H9 (cell line): ENCODE measurements at regions not wholly inside any gene's neighbourhood (a gene's known extent, or its start where the extent isn't known, plus 50 kb on each side); places are given as distances from the start of the nearest gene placed in this dataset.

Experiments used
- DNase-seq: peaks from one replicate; pipeline ENCODE4 v3.0.0-alpha.2; 2017
- H2AFZ ChIP-seq: one replicate; pipeline ENCODE4 v1.6.1; 2013; ENCODE audit warnings: mild to moderate bottlenecking, low read length, control low read depth, moderate library complexity
- H2AK5ac ChIP-seq: 2 replicates; pipeline ENCODE4 v1.6.1; 2013; ENCODE audit warnings: low read length, control low read depth, mixed read lengths; ENCODE audit not compliant: insufficient read length
- H2BK120ac ChIP-seq: one replicate; pipeline ENCODE4 v1.6.1; 2013; ENCODE audit warnings: low read depth, mild to moderate bottlenecking, low read length, control low read depth, inconsistent platforms; ENCODE audit not compliant: poor library complexity, severe bottlenecking
- H2BK12ac ChIP-seq: 2 replicates; pipeline ENCODE4 v1.6.1; 2013; ENCODE audit warnings: low read length, control low read depth, mixed read lengths, low read depth; ENCODE audit not compliant: insufficient read length
- H2BK15ac ChIP-seq: 2 replicates; pipeline ENCODE4 v1.6.1; 2013; ENCODE audit warnings: low read depth, low read length, control low read depth
- H2BK20ac ChIP-seq: one replicate; pipeline ENCODE4 v1.6.1; 2013; ENCODE audit warnings: low read depth, mild to moderate bottlenecking, low read length, control low read depth, inconsistent platforms; ENCODE audit not compliant: poor library complexity, severe bottlenecking
- H2BK5ac ChIP-seq: 2 replicates; pipeline ENCODE4 v1.6.1; 2013; ENCODE audit warnings: low read length, control low read depth, mixed read lengths; ENCODE audit not compliant: insufficient read length
- H3K14ac ChIP-seq: 2 replicates; pipeline ENCODE4 v1.6.1; 2013; ENCODE audit warnings: low read length, control low read depth; ENCODE audit not compliant: insufficient read depth
- H3K18ac ChIP-seq: 2 replicates; pipeline ENCODE4 v1.6.1; 2013; ENCODE audit warnings: low read depth, mild to moderate bottlenecking, mixed read lengths, low read length, control low read depth; ENCODE audit not compliant: insufficient read length
- H3K23ac ChIP-seq: 2 replicates; pipeline ENCODE4 v1.6.1; 2013; ENCODE audit warnings: low read length, control low read depth, mixed read lengths, low read depth; ENCODE audit not compliant: insufficient read length
- H3K23me2 ChIP-seq: 2 replicates; pipeline ENCODE4 v1.6.1; 2013; ENCODE audit warnings: low read depth, mild to moderate bottlenecking, mixed read lengths, low read length, control low read depth; ENCODE audit not compliant: insufficient read length, poor library complexity, severe bottlenecking
- H3K27ac ChIP-seq: 2 replicates; pipeline ENCODE4 v1.5.1; 2013; ENCODE audit warnings: low read length, control low read depth, mixed read lengths, low read depth; ENCODE audit not compliant: insufficient read length
- H3K27me3 ChIP-seq: 2 replicates; pipeline ENCODE4 v1.6.1; 2013; ENCODE audit warnings: low read length, control low read depth, inconsistent platforms; ENCODE audit not compliant: insufficient read depth
- H3K4ac ChIP-seq: 2 replicates; pipeline ENCODE4 v1.6.1; 2013; ENCODE audit warnings: low read depth, mild to moderate bottlenecking, control low read depth, inconsistent platforms, low read length, moderate library complexity
- H3K4me1 ChIP-seq: 2 replicates; pipeline ENCODE4 v1.6.1; 2013; ENCODE audit warnings: low read length, control low read depth, inconsistent platforms; ENCODE audit not compliant: insufficient read depth
- H3K4me2 ChIP-seq: 2 replicates; pipeline ENCODE4 v1.6.1; 2013; ENCODE audit warnings: low read length, control low read depth, mixed read lengths; ENCODE audit not compliant: insufficient read length, insufficient read depth
- H3K56ac ChIP-seq: 2 replicates; pipeline ENCODE4 v1.6.1; 2013; ENCODE audit warnings: low read depth, mild to moderate bottlenecking, mixed read lengths, low read length, control low read depth; ENCODE audit not compliant: insufficient read length
- H3K79me1 ChIP-seq: 2 replicates; pipeline ENCODE4 v1.6.1; 2013; ENCODE audit warnings: low read depth, mild to moderate bottlenecking, moderate library complexity, low read length, control low read depth, inconsistent platforms; ENCODE audit not compliant: insufficient read depth, poor library complexity, severe bottlenecking
- H3K79me2 ChIP-seq: 2 replicates; pipeline ENCODE4 v1.6.1; 2013; ENCODE audit warnings: low read length, control low read depth, inconsistent platforms; ENCODE audit not compliant: insufficient read depth
- H3K9ac ChIP-seq: 2 replicates; pipeline ENCODE4 v1.6.1; 2013; ENCODE audit warnings: low read length, control low read depth, mixed read lengths; ENCODE audit not compliant: insufficient read length; ENCODE audit errors: extremely low read depth
- H3K9me3 ChIP-seq: one replicate; pipeline ENCODE4 v1.6.1; 2013; ENCODE audit warnings: low read depth, low read length, inconsistent platforms; ENCODE audit not compliant: control insufficient read depth
- H3T11ph ChIP-seq: one replicate; pipeline ENCODE4 v1.6.1; 2013; ENCODE audit warnings: mild to moderate bottlenecking, low read length, control low read depth, inconsistent platforms
- H4K20me1 ChIP-seq: one replicate; pipeline ENCODE4 v1.6.1; 2013; ENCODE audit not compliant: control insufficient read depth, insufficient read length, insufficient read depth
- H4K5ac ChIP-seq: 2 replicates; pipeline ENCODE4 v1.6.1; 2013; ENCODE audit warnings: low read depth, mild to moderate bottlenecking, mixed read lengths, low read length, control low read depth; ENCODE audit not compliant: insufficient read length
- H4K8ac ChIP-seq: replicated peaks from 2 replicates; pipeline ENCODE4 v1.6.1; 2013; ENCODE audit warnings: low read length, control low read depth, mixed read lengths, low read depth; ENCODE audit not compliant: insufficient read length
- H4K91ac ChIP-seq: 2 replicates; pipeline ENCODE4 v1.6.1; 2013; ENCODE audit warnings: low read depth, mild to moderate bottlenecking, moderate library complexity, mixed read lengths, low read length, control low read depth; ENCODE audit not compliant: insufficient read length
- H3K27ac Mint-ChIP-seq, 3 experiments: 2 replicates in 2 of 3; 3 replicates in 1 of 3; pipeline ENCODE4 v1.8.0; 2020 to 2021; ENCODE audit warnings: mixed read lengths in 3 of 3, mild to moderate bottlenecking in 1 of 3, moderate library complexity in 1 of 3
- H3K27me3 Mint-ChIP-seq: 2 replicates; pipeline ENCODE4 v1.8.0; 2021; ENCODE audit warnings: low read depth, mild to moderate bottlenecking, moderate library complexity, mixed read lengths
- H3K36me3 Mint-ChIP-seq, 3 experiments: 2 replicates in 2 of 3; 3 replicates in 1 of 3; pipeline ENCODE4 v1.8.0; 2020 to 2021; ENCODE audit warnings: low read depth in 3 of 3, mixed read lengths in 3 of 3; ENCODE audit not compliant: insufficient read depth in 1 of 3
- H3K4me1 Mint-ChIP-seq, 2 experiments: 2 replicates each; pipeline ENCODE4 v1.8.0; 2020; ENCODE audit warnings: mixed read lengths in 2 of 2
- H3K4me3 Mint-ChIP-seq, 2 experiments: 2 replicates in 1 of 2; 3 replicates in 1 of 2; pipeline ENCODE4 v1.8.0; 2020 to 2021; ENCODE audit warnings: mild to moderate bottlenecking in 2 of 2, mixed read lengths in 2 of 2, moderate library complexity in 1 of 2
- H3K9me3 Mint-ChIP-seq, 2 experiments: 2 replicates in 1 of 2; 3 replicates in 1 of 2; pipeline ENCODE4 v1.8.0; 2020; ENCODE audit warnings: mild to moderate bottlenecking in 2 of 2, mixed read lengths in 2 of 2, moderate library complexity in 1 of 2
- WGBS: extraction: QIAGEN DNeasy Blood & Tissue Kit; methylation state at CpG from one replicate; pipeline ENCODE4 v1.1.7; 2013; ENCODE audit warnings: missing lambda C conversion rate, low lambda C conversion rate, mixed read lengths; ENCODE audit not compliant: insufficient read length; ENCODE audit errors: extremely low coverage; 5-methylcytosine and 5-hydroxymethylcytosine counted together
- TF ChIP-seq, protein P1 (sequence below): fragments of 200-600 bp; sonication (generic); conservative IDR thresholded peaks from 3 replicates; pipeline ENCODE4 v1.8.0; 2021; ENCODE audit warnings: antibody characterized with exemption, mild to moderate bottlenecking

DNA sequence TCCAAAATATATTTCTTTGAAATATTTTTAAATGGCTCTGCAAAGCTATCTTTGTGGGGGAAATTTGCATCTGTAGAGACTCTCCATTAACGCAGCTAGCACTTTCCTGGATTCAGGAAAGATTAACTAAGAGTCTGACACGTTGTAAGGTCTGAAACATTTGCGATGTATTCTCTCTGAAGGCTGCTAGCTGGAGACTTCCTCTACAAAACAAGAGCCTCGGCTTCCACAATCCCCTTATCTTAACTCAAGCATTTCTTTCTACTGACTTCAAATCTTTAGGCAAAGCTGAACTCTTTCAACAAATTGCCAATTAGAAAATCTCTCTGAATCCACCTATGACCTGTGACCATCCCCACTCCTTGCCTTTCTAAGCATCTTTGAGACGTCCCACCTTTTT lies 250.5 kb downstream of the KLF13 start:
- H3K27me3 Mint-ChIP-seq: no peaks in the 10 kb centered on the region
- Histone ChIP-seq H2BK20ac (no peak overlapping the region), H3K9ac (no peak overlapping the region), H3K18ac (no peak overlapping the region), H2BK12ac (no peak overlapping the region), H2AK5ac (no peak overlapping the region), H3T11ph (no peak overlapping the region), H3K9me3 (no peaks in the 10 kb centered on the region), H3K4ac (no peak overlapping the region), H3K56ac (no peak overlapping the region), H3K23me2 (no peaks in the 10 kb centered on the region), H4K91ac (no peak overlapping the region), H4K20me1 (no peaks in the 10 kb centered on the region), H2BK5ac (no peak overlapping the region), H4K5ac (no peak overlapping the region), H3K23ac (no peak overlapping the region), H3K14ac (no peak overlapping the region), H2BK120ac (no peak overlapping the region), H3K4me1 (peaks cover 3% of the 10 kb centered on the region), H3K27me3 (no peaks in the 10 kb centered on the region), H3K79me1 (no peaks in the 10 kb centered on the region), H3K79me2 (no peaks in the 10 kb centered on the region), H2AFZ (no peak overlapping the region), H3K27ac (no peak overlapping the region), H4K8ac (no peak overlapping the region), H3K4me2 (no peak overlapping the region), H2BK15ac (no peak overlapping the region)
- no CpG with 5 or more reads among the region's 5 CpGs for WGBS
- H3K9me3 Mint-ChIP-seq: peaks cover 16 to 19% of the 10 kb centered on the region in 2 experiments
- peaks cover 44 to 51% of the 10 kb centered on the region in 2 experiments for H3K4me1 Mint-ChIP-seq
- TF ChIP-seq, protein P1, sequence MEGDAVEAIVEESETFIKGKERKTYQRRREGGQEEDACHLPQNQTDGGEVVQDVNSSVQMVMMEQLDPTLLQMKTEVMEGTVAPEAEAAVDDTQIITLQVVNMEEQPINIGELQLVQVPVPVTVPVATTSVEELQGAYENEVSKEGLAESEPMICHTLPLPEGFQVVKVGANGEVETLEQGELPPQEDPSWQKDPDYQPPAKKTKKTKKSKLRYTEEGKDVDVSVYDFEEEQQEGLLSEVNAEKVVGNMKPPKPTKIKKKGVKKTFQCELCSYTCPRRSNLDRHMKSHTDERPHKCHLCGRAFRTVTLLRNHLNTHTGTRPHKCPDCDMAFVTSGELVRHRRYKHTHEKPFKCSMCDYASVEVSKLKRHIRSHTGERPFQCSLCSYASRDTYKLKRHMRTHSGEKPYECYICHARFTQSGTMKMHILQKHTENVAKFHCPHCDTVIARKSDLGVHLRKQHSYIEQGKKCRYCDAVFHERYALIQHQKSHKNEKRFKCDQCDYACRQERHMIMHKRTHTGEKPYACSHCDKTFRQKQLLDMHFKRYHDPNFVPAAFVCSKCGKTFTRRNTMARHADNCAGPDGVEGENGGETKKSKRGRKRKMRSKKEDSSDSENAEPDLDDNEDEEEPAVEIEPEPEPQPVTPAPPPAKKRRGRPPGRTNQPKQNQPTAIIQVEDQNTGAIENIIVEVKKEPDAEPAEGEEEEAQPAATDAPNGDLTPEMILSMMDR: no peak
- peak overlapping the region in 1 of 2 experiments; percentile 33; a peak in 2 of 5 replicates for H3K4me3 Mint-ChIP-seq
- H3K36me3 Mint-ChIP-seq: peaks cover 11 to 18% (median 14%) of the 10 kb centered on the region in 3 experiments
- no peak for DNase-seq
- H3K27ac Mint-ChIP-seq: peak overlapping the region; percentile 31 to 97 (median 76); a peak in 6 of 7 replicates
